ENCODE measurements at regions not wholly inside any gene's neighbourhood (a gene's known extent, or its start where the extent isn't known, plus 50 kb on each side); places are given as distances from the start of the nearest gene placed in this dataset.

GRCh38 chr1:87615491-87615890 lies 286.8 kb downstream of the LMO4 start:
- DNase-seq (ENCODE audit: low read depth in 2 of 2): no peak

- no peak for DNase-seq (ENCODE audit: low read depth in 2 of 2)
These were observed 287.2 kb downstream of the LMO4 start for GRCh38 chr1:87615901-87616300.

GRCh38 chr1:87620807-87621206 lies 292.1 kb downstream of the LMO4 start:
- no peak for DNase-seq (ENCODE audit: low read depth in 2 of 2)

- no peak for DNase-seq (ENCODE audit: low read depth in 2 of 2)
These were observed 301.0 kb downstream of the LMO4 start for GRCh38 chr1:87629673-87630072.

GRCh38 chr1:87632232-87632631 lies 303.6 kb downstream of the LMO4 start:
- DNase-seq (ENCODE audit: low read depth in 2 of 2): no peak

GRCh38 chr1:87636198-87636892 lies 307.7 kb downstream of the LMO4 start:
- DNase-seq (ENCODE audit: low read depth in 2 of 2): no peak

- DNase-seq (ENCODE audit: low read depth in 2 of 2): no peak
These were observed 310.0 kb downstream of the LMO4 start for GRCh38 chr1:87638636-87639035.

- DNase-seq (ENCODE audit: low read depth in 2 of 2): no peak
These were observed 313.3 kb downstream of the LMO4 start for GRCh38 chr1:87641996-87642395.

GRCh38 chr1:87642581-87643221 lies 314.0 kb downstream of the LMO4 start:
- DNase-seq (ENCODE audit: low read depth in 2 of 2): no peak

- no peak for DNase-seq (ENCODE audit: low read depth in 2 of 2)
These were observed 315.4 kb downstream of the LMO4 start for GRCh38 chr1:87644033-87644578.

GRCh38 chr1:87644579-87645190 lies 316.0 kb downstream of the LMO4 start:
- DNase-seq (ENCODE audit: low read depth in 2 of 2): no peak

GRCh38 chr1:87647430-87648177 lies 318.9 kb downstream of the LMO4 start:
- no peak for DNase-seq (ENCODE audit: low read depth in 2 of 2)

GRCh38 chr1:87648323-87649119 lies 319.8 kb downstream of the LMO4 start:
- DNase-seq (ENCODE audit: low read depth in 2 of 2): no peak

- no peak for DNase-seq (ENCODE audit: low read depth in 2 of 2)
These were observed 321.6 kb downstream of the LMO4 start for GRCh38 chr1:87650306-87650705.

- no peak for DNase-seq (ENCODE audit: low read depth in 2 of 2)
These were observed 323.5 kb downstream of the LMO4 start for GRCh38 chr1:87652176-87652575.

GRCh38 chr1:87665151-87665550 lies 336.5 kb downstream of the LMO4 start:
- DNase-seq (ENCODE audit: low read depth in 2 of 2): no peak

GRCh38 chr1:87666681-87667080 lies 338.0 kb downstream of the LMO4 start:
- no peak for DNase-seq (ENCODE audit: low read depth in 2 of 2)

- no peak for DNase-seq (ENCODE audit: low read depth in 2 of 2)
These were observed 341.0 kb downstream of the LMO4 start for GRCh38 chr1:87669674-87670073.

GRCh38 chr1:87673309-87673708 lies 344.6 kb downstream of the LMO4 start:
- no peak for DNase-seq (ENCODE audit: low read depth in 2 of 2)

GRCh38 chr1:87673748-87674147 lies 345.1 kb downstream of the LMO4 start:
- no peak for DNase-seq (ENCODE audit: low read depth in 2 of 2)

GRCh38 chr1:87674791-87675190 lies 346.1 kb downstream of the LMO4 start:
- no peak for DNase-seq (ENCODE audit: low read depth in 2 of 2)

Measured in stimulated activated CD8-positive, alpha-beta memory T cell treated with anti-CD3 and anti-CD28 coated beads, Interleukin-7, amount 100 ng/mL, for 1 hour (primary cell).